Activated T-helper 1 cell treated with anti-CD3 and anti-CD28 coated beads, Interleukin-12 subunit alpha, Interleukin-12 subunit beta, Interleukin-2, Interleukin-4 antibody, amounts not matched to agents 30 ng/mL and 10 ng/mL and 1 ng/mL, durations not matched to agents 14 hours and 24 hours and 36 hours (primary cell): ENCODE measurements at regions not wholly inside any gene's neighbourhood (a gene's known extent, or its start where the extent isn't known, plus 50 kb on each side); places are given as distances from the start of the nearest gene placed in this dataset.
"Not testable (repeated sequence)": the region's sequence is repeated elsewhere in the genome, so short reads cannot be mapped to it uniquely, and the experiment has no call there.

ENCODE experiments used
- DNase-seq: peaks from one replicate; pipeline ENCODE4 v3.0.0; 2021; ENCODE audit warnings: low spot score
- H3K27ac Mint-ChIP-seq: one replicate; pipeline ENCODE4 v1.8.0; 2021; ENCODE audit warnings: mild to moderate bottlenecking, mixed read lengths
- H3K27me3 Mint-ChIP-seq: one replicate; pipeline ENCODE4 v1.8.0; 2022; ENCODE audit warnings: mild to moderate bottlenecking, moderate library complexity, mixed read lengths; ENCODE audit not compliant: insufficient read depth
- H3K36me3 Mint-ChIP-seq: one replicate; pipeline ENCODE4 v1.8.0; 2021; ENCODE audit warnings: low read depth, mixed read lengths
- H3K4me1 Mint-ChIP-seq: one replicate; pipeline ENCODE4 v1.8.0; 2021; ENCODE audit warnings: low read depth, mixed read lengths
- H3K4me3 Mint-ChIP-seq: one replicate; pipeline ENCODE4 v1.8.0; 2021; ENCODE audit warnings: mild to moderate bottlenecking, moderate library complexity, mixed read lengths
- H3K9me3 Mint-ChIP-seq: one replicate; pipeline ENCODE4 v1.8.0; 2021; ENCODE audit warnings: mixed read lengths
- intact Hi-C: fragments of 100-400 bp; cut with micrococcal nuclease; formaldehyde crosslinking; loops from one replicate; pipeline ENCODE4 v1.15.1; 2024

DNA sequence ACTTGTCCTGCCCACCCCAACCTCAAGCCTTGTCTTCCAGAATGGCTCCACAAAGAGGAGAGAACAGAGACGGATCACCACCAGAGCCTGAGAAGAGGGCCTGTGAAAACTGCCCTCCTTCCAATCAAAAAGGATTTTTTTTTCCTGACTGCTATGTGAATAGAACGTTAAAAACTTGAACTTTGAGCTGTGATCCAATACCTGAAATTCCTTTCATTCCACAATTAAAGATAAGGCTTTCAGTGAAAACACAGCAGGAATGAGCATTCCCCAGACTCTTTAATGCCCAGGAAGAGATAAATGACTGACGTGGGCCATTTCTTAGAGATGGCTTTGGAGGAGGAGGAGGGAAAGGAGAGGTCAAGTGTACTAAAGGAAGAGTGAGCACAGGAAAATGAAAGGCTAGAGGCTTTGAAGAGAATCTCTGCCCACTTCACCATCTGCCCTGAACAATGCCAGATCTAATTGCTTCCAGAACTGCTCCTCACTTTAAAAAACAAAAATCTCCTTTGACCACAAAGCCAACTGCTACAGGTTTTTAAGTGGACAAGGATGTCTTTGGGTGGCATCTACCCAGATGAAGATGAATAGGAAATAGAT is 177.9 kb upstream of the MAP3K1 start:
- peaks cover 5% of the 10 kb centered on the region for H3K4me1 Mint-ChIP-seq
- H3K9me3 Mint-ChIP-seq, result no peaks in the 10 kb centered on the region
- H3K36me3 Mint-ChIP-seq, result peaks cover 4% of the 10 kb centered on the region
- peaks cover 17% of the 10 kb centered on the region for H3K27me3 Mint-ChIP-seq
- intact Hi-C loops, result no loop called here
- DNase-seq, result no peak
- no peak overlapping the region for H3K4me3 Mint-ChIP-seq
- no peak overlapping the region for H3K27ac Mint-ChIP-seq

DNA sequence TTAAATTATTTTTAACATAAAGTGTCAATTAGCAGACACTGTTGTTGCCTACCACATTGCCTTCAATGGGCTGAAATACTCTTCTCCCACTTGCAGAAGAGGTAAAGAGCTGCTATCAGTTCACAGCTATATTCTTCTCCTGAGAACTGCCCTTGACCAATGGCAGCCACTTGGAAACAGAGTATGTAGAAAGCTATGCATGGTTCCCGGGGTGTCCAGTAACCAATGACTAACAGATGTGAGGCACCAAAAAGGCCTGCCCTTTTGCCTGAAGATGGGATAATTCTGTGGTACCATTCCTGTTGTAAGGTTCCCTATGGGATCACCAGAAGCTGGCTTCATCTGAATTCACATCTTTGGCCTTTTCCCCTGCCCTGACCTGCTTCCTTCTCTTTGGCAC is 181.4 kb upstream of the MAP3K1 start:
- Mint-ChIP-seq H3K27ac (no peak overlapping the region), H3K4me1 (no peaks in the 10 kb centered on the region), H3K27me3 (peaks cover 15% of the 10 kb centered on the region), H3K9me3 (peaks cover 15% of the 10 kb centered on the region), H3K4me3 (no peak overlapping the region), H3K36me3 (peaks cover 4% of the 10 kb centered on the region)
- intact Hi-C loops, result no loop called here
- no peak for DNase-seq

DNA sequence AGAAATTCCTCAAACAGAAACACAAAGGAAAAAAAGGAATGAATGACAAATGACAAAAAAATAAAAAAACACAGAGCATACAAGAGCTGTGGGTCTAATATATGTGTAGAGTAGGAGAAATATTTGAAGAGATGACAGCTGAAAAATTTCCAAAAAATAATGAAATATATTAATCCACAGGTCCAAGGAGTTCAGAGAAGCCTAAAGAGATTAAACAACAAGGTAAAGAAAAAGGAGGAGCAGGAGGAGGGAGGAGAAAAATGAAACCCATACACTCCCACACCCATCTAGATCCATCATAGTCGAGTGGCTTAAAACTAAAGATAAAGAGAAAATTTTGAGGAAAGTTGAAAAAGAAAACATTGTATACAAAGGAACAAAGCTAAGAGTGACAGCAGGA is 182.4 kb upstream of the MAP3K1 start:
- H3K36me3 Mint-ChIP-seq, result peaks cover 6% of the 10 kb centered on the region
- no peak overlapping the region for H3K4me3 Mint-ChIP-seq
- intact Hi-C loops, result no loop called here
- H3K9me3 Mint-ChIP-seq, result peaks cover 22% of the 10 kb centered on the region
- no peaks in the 10 kb centered on the region for H3K4me1 Mint-ChIP-seq
- DNase-seq, result no peak
- H3K27me3 Mint-ChIP-seq, result peaks cover 11% of the 10 kb centered on the region
- no peak overlapping the region for H3K27ac Mint-ChIP-seq

DNA sequence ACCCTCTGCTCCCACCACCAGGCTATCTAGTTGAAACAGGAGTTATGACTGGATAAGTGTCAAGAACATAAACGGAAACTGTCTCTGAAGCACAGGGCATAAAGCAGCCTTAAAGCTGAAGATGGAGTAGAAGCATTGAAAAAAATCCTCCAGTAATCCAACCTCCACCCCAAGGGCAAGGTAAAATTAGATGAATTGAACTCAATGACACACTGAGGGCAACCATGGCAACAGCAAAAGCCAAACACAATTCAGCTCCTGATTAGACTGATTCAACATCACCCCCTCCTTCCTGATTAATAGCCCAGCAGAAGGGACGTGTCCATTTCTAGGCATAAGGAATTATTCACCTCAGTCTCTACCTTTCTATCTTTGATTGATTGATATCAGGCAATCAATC is 183.2 kb upstream of the MAP3K1 start:
- H3K4me3 Mint-ChIP-seq, result no peak overlapping the region
- intact Hi-C loops, result no loop called here
- peaks cover 11% of the 10 kb centered on the region for H3K27me3 Mint-ChIP-seq

DNA sequence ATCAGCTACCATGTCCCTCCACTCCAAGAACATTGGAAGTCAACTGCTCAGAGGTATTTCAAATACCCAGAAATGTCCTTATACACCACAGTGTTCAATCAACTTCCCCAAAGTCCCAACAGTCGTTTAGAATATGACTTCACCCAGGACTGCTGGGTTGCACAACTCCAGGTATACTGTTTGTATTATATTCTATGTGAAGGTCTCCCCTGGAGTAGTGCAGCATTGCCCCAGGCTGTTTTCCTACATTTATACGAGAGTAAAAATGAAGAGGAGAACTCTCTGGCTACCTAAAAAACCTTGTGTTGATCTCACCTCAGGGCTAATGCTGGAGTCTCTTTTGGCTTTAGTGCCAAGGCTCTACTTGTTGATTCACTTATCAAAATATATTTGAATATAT is 183.6 kb upstream of the MAP3K1 start:
- H3K27me3 Mint-ChIP-seq, result peaks cover 11% of the 10 kb centered on the region

More for the DNA sequence above, 183.2 kb upstream of the MAP3K1 start:
- H3K9me3 Mint-ChIP-seq, result peaks cover 27% of the 10 kb centered on the region
- no peak for DNase-seq
- H3K36me3 Mint-ChIP-seq, result peaks cover 8% of the 10 kb centered on the region
- no peaks in the 10 kb centered on the region for H3K4me1 Mint-ChIP-seq
- H3K27ac Mint-ChIP-seq, result no peak overlapping the region

DNA sequence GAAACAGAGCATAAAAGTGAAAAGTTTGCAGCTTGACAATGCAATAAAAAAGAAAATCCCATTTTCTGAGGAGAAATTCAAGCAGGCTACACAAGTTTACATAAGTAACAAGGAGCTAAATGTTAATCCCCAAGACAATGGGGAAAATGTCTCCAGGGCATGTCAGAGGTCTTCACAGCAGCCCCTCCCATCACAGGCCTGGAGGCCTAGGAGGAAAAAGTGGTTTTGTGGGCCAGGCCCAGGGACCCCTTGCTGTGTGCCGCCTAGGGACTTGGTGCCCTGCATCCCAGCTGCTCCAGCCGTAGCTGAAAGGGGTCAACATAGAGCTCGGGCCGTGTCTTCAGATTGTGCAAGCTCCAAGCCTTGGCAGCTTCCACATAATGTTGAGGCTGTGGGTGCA is 186.7 kb upstream of the MAP3K1 start:
- Mint-ChIP-seq H3K27me3 (peaks cover 11% of the 10 kb centered on the region), H3K9me3 (peaks cover 33% of the 10 kb centered on the region)
- intact Hi-C loops, H3K4me1 Mint-ChIP-seq, H3K36me3 Mint-ChIP-seq, DNase-seq, H3K4me3 Mint-ChIP-seq, H3K27ac Mint-ChIP-seq: not testable (repeated sequence)

More for the DNA sequence above, 183.6 kb upstream of the MAP3K1 start:
- Mint-ChIP-seq H3K4me1 (no peaks in the 10 kb centered on the region), H3K4me3 (no peak overlapping the region), H3K27ac (no peak overlapping the region), H3K9me3 (peaks cover 27% of the 10 kb centered on the region), H3K36me3 (peaks cover 8% of the 10 kb centered on the region)
- intact Hi-C loops, result no loop called here
- DNase-seq, result no peak

DNA sequence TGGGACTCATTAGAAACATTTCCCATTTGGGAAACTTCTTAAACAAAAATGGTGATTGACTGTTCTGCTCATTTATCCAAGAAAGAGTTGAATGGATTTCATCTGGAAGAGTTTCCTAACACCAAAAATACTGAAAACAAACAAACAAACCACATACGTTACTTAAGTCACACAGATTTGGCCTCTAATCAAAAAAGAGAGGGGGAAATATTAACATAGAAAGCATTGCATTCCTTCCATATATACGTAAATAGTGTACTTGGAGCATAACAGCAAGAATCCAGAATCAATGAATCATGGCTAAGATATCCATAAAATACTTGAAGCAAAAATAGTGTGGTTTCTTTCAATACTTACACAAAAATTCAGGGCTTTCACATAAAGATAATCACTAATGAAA is 189.8 kb upstream of the MAP3K1 start:
- Mint-ChIP-seq H3K27me3 (peaks cover 2% of the 10 kb centered on the region), H3K36me3 (peaks cover 8% of the 10 kb centered on the region), H3K9me3 (peaks cover 38% of the 10 kb centered on the region), H3K4me1 (no peaks in the 10 kb centered on the region), H3K4me3 (no peak overlapping the region), H3K27ac (no peak overlapping the region)
- intact Hi-C loops, result no loop called here
- no peak for DNase-seq

DNA sequence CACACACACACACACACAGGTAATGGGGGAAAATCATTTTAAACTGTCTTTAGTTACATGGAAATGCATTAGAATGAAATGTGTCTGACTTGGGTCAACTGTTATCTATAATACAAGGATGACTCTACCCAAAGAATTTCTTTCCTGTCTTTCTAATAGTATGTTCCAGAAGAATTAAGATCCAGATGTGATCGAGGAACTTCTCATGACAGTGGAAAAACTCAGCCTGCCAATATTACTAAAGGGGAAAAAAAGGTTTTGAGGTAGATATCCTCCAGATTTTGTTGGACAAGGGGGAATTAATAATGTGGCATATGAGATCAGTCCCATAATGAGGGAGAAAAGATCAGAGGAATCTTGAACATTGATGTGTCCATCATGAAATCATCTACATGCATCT is 190.6 kb upstream of the MAP3K1 start:
- Mint-ChIP-seq H3K4me1 (no peaks in the 10 kb centered on the region), H3K36me3 (peaks cover 3% of the 10 kb centered on the region), H3K27me3 (peaks cover 2% of the 10 kb centered on the region), H3K9me3 (peaks cover 31% of the 10 kb centered on the region), H3K4me3 (no peak overlapping the region), H3K27ac (no peak overlapping the region)
- intact Hi-C loops, result no loop called here
- DNase-seq, result no peak

DNA sequence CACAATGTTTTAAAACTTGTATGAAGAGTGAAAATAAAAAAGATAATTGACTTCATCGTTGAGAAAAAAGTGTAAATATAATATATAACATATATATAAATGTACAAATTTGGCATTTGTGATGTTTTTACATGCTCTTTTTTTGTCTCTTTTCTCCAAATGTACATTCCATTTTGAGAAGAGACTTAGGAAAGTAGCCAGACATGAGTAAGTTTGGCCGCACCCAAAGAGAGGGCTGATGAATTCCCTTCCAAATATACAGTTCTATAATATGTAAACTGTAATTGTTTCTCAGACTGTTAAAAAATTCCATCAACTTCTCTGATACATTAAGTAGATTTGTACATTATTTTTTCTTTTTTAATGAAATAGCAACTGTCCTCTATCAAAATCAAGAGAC is 193.2 kb upstream of the MAP3K1 start:
- Mint-ChIP-seq H3K27me3 (no peaks in the 10 kb centered on the region), H3K27ac (no peak overlapping the region), H3K36me3 (peaks cover 2% of the 10 kb centered on the region), H3K4me3 (no peak overlapping the region), H3K4me1 (peaks cover under 1% of the 10 kb centered on the region), H3K9me3 (peaks cover 27% of the 10 kb centered on the region)
- intact Hi-C loops, result no loop called here
- DNase-seq, result no peak

DNA sequence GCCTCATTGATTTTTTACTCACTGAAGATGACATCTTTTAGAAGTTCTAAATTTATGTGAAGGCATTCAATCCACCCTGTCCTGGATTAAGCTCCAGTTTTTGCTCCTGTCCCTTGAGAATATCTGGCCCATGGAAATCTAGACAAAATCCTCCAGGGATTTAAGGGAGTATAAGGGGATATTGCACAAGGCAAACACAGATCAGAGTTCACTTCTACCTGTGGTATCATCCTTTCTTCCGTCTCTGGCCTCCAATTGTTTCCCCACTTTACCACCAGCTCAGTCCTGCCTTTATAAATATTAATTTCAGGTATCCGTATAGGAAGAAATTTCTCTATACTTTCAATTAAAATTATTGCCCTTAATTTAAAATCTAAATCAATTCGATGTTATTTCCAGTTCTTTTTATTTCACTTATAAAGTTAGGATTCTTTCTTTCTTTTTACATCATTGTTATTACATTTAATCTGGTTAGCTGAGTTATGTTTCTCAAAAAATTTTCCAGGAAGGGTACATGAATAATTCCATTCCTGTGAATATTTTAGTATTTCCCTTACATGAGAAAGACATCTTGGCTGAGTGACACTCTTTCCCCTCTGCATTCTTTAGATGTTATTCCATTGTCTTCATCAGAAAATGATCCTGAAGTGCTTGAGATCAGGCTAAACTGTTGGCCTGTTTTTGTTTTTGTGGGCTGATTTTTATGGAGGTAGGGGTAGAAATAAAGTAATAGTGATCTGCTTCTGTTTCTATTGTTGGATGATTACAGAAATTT is 194.3 kb upstream of the MAP3K1 start:
- Mint-ChIP-seq H3K4me1 (peaks cover 11% of the 10 kb centered on the region), H3K36me3 (peaks cover 2% of the 10 kb centered on the region), H3K27me3 (no peaks in the 10 kb centered on the region), H3K27ac (no peak overlapping the region), H3K4me3 (no peak overlapping the region), H3K9me3 (peaks cover 31% of the 10 kb centered on the region)
- intact Hi-C loops, result no loop called here
- no peak for DNase-seq

DNA sequence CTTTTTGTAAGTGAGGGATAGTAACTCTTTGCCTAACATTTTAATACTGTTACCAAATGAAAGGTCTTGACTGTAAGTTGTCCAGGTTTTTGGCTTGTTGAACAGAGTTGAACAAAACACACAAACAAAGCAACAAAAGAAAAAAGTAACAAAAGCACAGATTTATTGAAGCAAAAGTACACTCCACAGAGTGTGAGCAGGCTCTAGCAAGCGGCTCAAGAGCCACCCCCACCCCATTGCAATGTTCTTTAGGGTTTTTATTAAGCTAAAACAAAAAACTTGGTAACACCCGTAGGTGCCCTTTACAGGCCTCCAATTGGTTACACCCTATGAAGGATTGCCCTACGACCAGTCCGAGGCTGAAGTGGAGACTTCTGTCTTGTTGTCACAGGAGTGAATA is 197.4 kb upstream of the MAP3K1 start:
- Mint-ChIP-seq H3K4me3 (no peak overlapping the region), H3K36me3 (peaks cover 2% of the 10 kb centered on the region), H3K9me3 (peaks cover 28% of the 10 kb centered on the region), H3K27ac (no peak overlapping the region), H3K27me3 (no peaks in the 10 kb centered on the region), H3K4me1 (peaks cover 42% of the 10 kb centered on the region)
- intact Hi-C loops, result no loop called here
- no peak for DNase-seq

DNA sequence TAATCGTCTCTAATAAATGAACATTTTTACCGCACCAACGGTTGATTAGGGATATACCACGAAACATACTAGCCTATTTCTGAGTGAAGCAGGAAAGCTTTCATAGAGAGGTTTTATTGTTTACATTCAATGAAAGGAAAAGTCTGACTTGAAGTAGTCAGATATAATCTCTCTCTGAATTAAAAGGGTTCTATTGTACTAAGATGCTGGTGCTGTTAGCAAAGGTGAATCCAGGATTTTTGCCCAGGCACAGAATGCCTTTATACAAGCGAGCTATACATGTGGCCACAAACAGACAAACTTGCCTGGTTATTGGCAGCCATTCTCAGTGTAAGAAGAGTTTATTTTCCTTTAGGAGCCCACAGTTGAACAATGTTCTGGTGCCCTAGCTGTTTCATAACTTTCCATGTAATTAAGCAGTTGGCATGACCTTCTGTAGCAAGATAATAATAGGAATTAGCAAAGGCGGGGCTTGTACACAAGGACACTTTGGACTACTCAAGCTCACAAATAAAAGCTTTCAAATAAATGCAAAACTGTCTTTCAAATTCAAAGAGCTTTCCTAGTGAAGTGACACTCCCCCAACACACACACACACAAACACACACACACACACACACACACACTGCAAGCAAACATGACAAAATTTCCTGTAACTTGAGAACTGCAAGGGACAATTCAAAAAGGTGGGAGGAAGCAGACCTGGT is 198.7 kb upstream of the MAP3K1 start:
- Mint-ChIP-seq H3K27me3 (no peaks in the 10 kb centered on the region), H3K27ac (no peak overlapping the region), H3K36me3 (peaks cover 8% of the 10 kb centered on the region), H3K4me3 (no peak overlapping the region), H3K4me1 (peaks cover 56% of the 10 kb centered on the region), H3K9me3 (peaks cover 31% of the 10 kb centered on the region)
- intact Hi-C loops, result no loop called here
- no peak for DNase-seq
